ENCODE measurements at regions not wholly inside any gene's neighbourhood (a gene's known extent, or its start where the extent isn't known, plus 50 kb on each side); places are given as distances from the start of the nearest gene placed in this dataset.

DNA sequence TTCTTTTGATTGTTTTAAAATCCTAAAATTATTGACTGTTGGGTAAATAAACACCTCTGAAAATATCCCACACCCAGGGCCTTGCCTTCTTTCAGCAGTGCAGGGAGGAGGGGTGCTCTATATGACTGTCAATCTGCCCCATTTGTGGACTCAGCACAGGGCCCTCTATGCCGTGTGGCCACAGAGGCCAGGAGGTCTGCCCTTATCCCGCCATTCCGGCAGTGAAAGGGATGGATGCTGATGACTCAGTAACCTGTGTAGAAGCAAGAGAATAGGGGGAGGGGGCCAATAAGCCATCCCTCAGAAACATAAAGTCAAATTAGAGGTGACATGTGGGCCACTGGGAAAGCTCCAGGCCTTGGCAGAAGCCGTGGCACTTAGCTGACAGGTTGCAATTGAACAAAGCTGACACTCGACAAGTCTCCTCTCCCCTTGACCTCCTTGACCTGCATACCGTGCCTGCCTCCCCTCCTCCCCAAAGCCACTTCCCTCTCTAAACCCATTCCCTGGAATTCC, 281.4 kb upstream of the DYNLRB2 start:
- H3K4me3 ChIP-seq, result no peak overlapping the region

DNA sequence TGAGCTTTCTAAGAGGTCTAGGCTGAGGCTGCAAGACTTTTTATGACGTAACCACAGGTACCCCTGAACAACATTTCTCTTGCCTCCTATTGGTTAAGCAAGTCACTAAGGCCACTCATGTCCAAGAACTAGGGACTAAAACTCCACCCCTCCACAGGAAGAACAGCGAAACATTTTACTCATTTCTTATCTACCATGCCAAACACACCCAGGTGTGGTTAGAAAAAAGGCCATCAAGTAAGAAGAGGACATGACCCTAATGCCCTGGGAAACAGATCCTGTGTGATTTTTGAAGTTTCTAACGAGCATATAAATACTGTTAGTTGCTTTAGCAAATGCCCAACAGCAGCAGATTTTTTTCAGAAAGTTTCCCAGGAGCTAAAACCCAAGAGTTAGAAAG, 282.4 kb upstream of the DYNLRB2 start:
- WGBS, 4 donors, result 68 to 86% (median 75%) methylated on average over 3 of the region's 3 CpGs
- TF ChIP-seq, protein P1, sequence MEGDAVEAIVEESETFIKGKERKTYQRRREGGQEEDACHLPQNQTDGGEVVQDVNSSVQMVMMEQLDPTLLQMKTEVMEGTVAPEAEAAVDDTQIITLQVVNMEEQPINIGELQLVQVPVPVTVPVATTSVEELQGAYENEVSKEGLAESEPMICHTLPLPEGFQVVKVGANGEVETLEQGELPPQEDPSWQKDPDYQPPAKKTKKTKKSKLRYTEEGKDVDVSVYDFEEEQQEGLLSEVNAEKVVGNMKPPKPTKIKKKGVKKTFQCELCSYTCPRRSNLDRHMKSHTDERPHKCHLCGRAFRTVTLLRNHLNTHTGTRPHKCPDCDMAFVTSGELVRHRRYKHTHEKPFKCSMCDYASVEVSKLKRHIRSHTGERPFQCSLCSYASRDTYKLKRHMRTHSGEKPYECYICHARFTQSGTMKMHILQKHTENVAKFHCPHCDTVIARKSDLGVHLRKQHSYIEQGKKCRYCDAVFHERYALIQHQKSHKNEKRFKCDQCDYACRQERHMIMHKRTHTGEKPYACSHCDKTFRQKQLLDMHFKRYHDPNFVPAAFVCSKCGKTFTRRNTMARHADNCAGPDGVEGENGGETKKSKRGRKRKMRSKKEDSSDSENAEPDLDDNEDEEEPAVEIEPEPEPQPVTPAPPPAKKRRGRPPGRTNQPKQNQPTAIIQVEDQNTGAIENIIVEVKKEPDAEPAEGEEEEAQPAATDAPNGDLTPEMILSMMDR (IDR thresholded peaks at IDR 0.05), result no peak
- no peak for TF ChIP-seq POLR2A (IDR thresholded peaks at IDR 0.05)
- Histone ChIP-seq H3K27ac (no peak overlapping the region), H3K4me1 (replicated peaks in 1 of 2) (no peaks in the 10 kb centered on the region), H3K4me3 (no peak overlapping the region), H3K27me3 (no peaks in the 10 kb centered on the region), H3K9me3 (replicated peaks in 1 of 3) (no peaks in the 10 kb centered on the region), H3K36me3 (replicated peaks in 1 of 2) (no peaks in the 10 kb centered on the region)
- intact Hi-C loops (cut with DNase I), result no loop called here
- no peak for DNase-seq

More for the DNA sequence above, 281.4 kb upstream of the DYNLRB2 start:
- Histone ChIP-seq H3K27me3 (no peaks in the 10 kb centered on the region), H3K36me3 (replicated peaks in 1 of 2) (no peaks in the 10 kb centered on the region), H3K9me3 (replicated peaks in 1 of 3) (no peaks in the 10 kb centered on the region), H3K4me1 (replicated peaks in 1 of 2) (no peaks in the 10 kb centered on the region), H3K27ac (no peak overlapping the region)
- TF ChIP-seq POLR2A (IDR thresholded peaks at IDR 0.05), result no peak
- TF ChIP-seq, protein P1 (IDR thresholded peaks at IDR 0.05), result no peak
- 66 to 72% (median 67%) methylated on average over 6 of the region's 6 CpGs for WGBS, 4 donors
- no peak for DNase-seq
- intact Hi-C loops (cut with DNase I), result no loop called here

DNA sequence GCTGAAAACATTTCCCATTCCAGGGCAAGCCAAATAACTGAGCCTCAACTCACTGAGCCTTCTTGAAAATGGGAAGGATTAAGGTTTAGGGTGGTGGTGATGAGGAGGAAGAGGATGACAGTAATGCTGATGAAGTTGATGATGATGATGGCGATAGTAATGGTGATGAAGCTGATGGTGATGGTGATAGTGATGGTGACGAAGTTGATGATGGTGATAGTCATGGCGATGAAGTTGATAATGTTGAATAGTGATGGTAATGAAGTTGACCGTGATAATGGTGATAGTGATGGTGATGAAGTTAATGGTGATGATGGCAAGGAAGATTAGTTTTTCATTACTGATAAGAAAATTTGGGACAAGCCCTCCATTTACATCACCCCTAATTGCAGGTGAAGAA, 285.8 kb upstream of the DYNLRB2 start:
- no peaks in the 10 kb centered on the region for H3K4me1 ChIP-seq (replicated peaks in 1 of 2)
- no peak overlapping the region for H3K4me3 ChIP-seq
- intact Hi-C loops (cut with DNase I), result no loop called here
- H3K27me3 ChIP-seq, result no peaks in the 10 kb centered on the region
- no peaks in the 10 kb centered on the region for H3K36me3 ChIP-seq (replicated peaks in 1 of 2)
- DNase-seq, result no peak
- H3K27ac ChIP-seq, result no peak overlapping the region
- TF ChIP-seq, protein P1 (IDR thresholded peaks at IDR 0.05), result no peak
- H3K9me3 ChIP-seq (replicated peaks in 1 of 3), result no peaks in the 10 kb centered on the region
- WGBS, 4 donors, result 79 to 87% (median 83%) methylated on average over 4 of the region's 4 CpGs

DNA sequence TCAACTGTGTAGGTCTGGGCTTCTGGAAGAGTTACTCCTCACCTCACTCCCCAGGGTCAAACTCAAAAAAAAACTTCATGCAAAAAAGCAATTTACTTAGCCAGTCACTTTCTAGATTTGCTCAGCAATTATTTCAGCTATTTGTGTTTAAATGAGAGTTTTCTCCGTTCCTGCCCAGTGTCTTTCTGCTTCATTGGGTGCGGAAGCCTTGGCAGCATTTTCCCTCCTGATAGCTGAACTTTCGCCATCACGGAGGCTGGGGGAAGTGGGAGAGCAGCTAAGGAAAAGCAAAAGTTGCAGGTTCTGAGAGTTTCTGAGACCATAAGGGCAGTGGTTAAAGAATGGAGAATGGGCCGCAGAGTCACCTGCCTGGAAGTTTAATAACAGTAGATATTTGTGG, 287.1 kb upstream of the DYNLRB2 start:
- Histone ChIP-seq H3K4me3 (no peak overlapping the region), H3K36me3 (replicated peaks in 1 of 2) (no peaks in the 10 kb centered on the region), H3K9me3 (replicated peaks in 1 of 3) (no peaks in the 10 kb centered on the region), H3K4me1 (replicated peaks in 1 of 2) (no peaks in the 10 kb centered on the region), H3K27me3 (no peaks in the 10 kb centered on the region), H3K27ac (no peak overlapping the region)
- WGBS, 4 donors, result 75 to 87% (median 85%) methylated on average over 5 of the region's 5 CpGs
- no peak for DNase-seq
- intact Hi-C loops (cut with DNase I), result no loop called here
- TF ChIP-seq, protein P1 (IDR thresholded peaks at IDR 0.05), result no peak
- no peak for TF ChIP-seq POLR2A (IDR thresholded peaks at IDR 0.05)
